GM12875 (cell line): ENCODE measurements at regions not wholly inside any gene's neighbourhood (a gene's known extent, or its start where the extent isn't known, plus 50 kb on each side); places are given as distances from the start of the nearest gene placed in this dataset.

Source experiments
- H3K4me3 ChIP-seq: one replicate; pipeline ENCODE4 v1.5.1; 2011; ENCODE audit warnings: low read depth, low read length, control low read depth
- CTCF ChIP-seq: IDR thresholded peaks from 2 replicates; pipeline ENCODE4 v1.5.1; 2011; ENCODE audit warnings: low read depth, mild to moderate bottlenecking, control low read depth, inconsistent platforms, low read length, moderate library complexity, borderline replicate concordance; ENCODE audit not compliant: insufficient read depth

- no peak for TF ChIP-seq CTCF
- H3K4me3 ChIP-seq: no peak overlapping the region
Measured at GRCh38 chr9:38342532-38342931, 50.0 kb upstream of the ALDH1B1 start.

- no peak for TF ChIP-seq CTCF
Measured at GRCh38 chr9:38342096-38342495, 50.4 kb upstream of the ALDH1B1 start.

GRCh38 chr9:38339496-38339895, 53.0 kb upstream of the ALDH1B1 start:
- TF ChIP-seq CTCF: no peak
- no peak overlapping the region for H3K4me3 ChIP-seq

More at GRCh38 chr9:38342096-38342495, 50.4 kb upstream of the ALDH1B1 start:
- no peak overlapping the region for H3K4me3 ChIP-seq

GRCh38 chr9:38339087-38339486, 53.4 kb upstream of the ALDH1B1 start:
- H3K4me3 ChIP-seq: no peak overlapping the region
- no peak for TF ChIP-seq CTCF

- no peak for TF ChIP-seq CTCF
Measured at GRCh38 chr9:38338342-38339018, 54.0 kb upstream of the ALDH1B1 start.

GRCh38 chr9:38337706-38338264, 54.7 kb upstream of the ALDH1B1 start:
- TF ChIP-seq CTCF: no peak

More at GRCh38 chr9:38338342-38339018, 54.0 kb upstream of the ALDH1B1 start:
- H3K4me3 ChIP-seq: no peak overlapping the region

GRCh38 chr9:38337181-38337580, 55.3 kb upstream of the ALDH1B1 start:
- TF ChIP-seq CTCF: no peak
- no peak overlapping the region for H3K4me3 ChIP-seq

More at GRCh38 chr9:38337706-38338264, 54.7 kb upstream of the ALDH1B1 start:
- no peak overlapping the region for H3K4me3 ChIP-seq
